Left forelimb (tissue), 1 donor: ENCODE measurements at regions not wholly inside any gene's neighbourhood (a gene's known extent, or its start where the extent isn't known, plus 50 kb on each side); places are given as distances from the start of the nearest gene placed in this dataset.

ENCODE experiments used
- DNase-seq: peaks from one replicate; pipeline ENCODE4 v3.0.0-alpha.2; 2018; ENCODE audit warnings: low spot score

DNA sequence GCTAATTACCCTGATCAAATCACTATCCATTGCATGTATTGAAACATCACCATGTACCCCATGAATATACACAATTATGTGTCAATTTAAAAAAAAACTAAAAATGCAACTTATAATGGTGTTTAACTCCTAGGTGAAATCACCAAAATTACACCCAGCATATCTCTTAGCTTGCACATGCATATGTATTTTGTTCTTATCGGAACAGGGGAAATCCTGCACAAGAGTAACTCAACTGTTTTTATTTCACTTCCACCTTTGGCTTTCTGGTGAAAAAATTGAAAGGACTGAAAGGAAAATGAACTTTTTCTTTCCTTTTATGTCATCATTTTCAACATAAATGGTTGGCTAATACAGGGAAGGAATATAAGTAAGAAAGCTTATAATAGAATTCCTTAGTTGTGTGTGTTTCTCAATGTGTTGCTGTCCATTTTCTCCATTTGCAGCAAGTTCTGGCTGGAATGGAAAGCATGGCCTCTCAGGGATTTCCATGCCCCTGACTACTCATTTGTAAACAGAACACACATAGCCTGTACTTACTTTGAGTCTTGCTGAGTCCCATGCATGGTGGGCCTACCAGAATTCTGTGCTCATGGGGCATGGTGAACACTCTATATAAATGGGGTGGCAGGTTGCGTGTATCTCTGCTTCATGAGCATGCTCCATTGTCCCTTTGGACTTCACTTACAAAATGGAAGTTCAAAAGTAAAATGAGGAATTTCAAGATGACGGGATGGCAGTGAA, 462.0 kb downstream of the HS3ST3B1 start:
- no peak for DNase-seq

DNA sequence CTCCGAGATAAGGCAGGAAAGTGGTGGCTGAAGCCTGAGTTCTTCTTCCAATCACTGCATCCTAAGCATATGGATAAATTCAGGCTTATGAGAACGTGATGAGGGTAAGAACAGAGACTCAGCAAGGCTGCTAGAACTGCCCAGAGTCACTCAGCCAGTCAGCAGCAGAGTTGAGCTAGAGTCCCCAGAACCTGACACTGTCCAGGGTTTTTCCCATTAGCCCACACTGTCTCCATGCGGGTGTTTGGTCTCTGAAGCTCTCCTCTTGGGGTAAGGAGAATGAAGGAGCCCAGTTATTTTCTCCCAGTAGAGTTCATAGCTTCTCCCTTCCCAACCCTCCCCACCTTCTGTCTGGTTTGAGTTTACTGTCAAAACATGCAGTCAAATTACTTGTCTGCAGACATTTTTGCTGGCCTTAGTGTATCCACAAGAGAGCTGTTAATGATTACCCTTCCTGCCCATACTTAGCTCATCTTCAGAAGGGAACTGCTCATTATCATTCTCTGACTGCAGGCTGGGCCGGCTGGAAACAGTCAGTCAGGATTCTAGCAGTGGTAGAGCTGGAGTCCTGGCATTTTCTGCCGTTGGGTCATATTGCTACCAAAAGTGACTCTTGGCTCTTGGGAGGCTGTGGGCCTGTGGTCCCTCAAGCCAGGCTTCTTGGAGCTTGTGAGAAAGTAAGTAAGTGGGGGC, 460.0 kb downstream of the HS3ST3B1 start:
- no peak for DNase-seq

DNA sequence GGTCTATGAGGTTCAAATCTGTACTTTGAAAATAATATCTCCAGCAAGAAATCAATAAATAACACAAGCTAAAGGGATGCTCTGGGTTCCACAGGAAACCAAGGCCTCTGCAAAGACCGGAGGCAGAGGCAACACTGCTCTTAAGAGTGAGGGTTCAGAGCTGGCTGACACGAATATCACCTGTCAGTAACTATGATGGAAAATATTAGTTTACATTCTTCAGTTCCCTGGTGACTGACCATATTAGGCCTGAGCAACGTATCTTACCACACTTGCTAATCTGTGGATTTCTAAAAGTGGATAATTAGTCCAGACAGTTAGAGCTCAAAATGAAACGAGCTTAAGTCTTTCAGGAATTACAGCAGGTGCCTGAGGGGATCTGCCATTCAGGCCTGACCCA, 459.3 kb downstream of the HS3ST3B1 start:
- no peak for DNase-seq

DNA sequence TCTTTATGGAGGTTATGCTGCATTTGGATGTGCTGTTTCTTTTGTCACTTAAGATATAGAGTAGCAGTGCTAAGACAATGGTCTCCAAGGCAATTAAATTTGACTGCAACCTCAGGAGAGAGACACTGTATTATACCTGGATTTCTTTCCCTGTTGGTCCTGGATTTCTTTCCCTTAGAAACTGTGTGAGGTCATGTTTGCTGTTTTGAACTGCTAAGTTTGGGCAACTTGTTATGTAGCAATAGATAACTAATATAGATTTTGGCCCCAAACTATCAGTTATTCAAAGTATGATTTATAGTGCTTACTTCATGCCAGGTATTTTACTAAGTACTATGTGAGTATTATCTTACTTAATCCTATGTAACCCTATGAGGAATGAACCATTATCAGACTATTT, 458.4 kb downstream of the HS3ST3B1 start:
- DNase-seq: no peak

DNA sequence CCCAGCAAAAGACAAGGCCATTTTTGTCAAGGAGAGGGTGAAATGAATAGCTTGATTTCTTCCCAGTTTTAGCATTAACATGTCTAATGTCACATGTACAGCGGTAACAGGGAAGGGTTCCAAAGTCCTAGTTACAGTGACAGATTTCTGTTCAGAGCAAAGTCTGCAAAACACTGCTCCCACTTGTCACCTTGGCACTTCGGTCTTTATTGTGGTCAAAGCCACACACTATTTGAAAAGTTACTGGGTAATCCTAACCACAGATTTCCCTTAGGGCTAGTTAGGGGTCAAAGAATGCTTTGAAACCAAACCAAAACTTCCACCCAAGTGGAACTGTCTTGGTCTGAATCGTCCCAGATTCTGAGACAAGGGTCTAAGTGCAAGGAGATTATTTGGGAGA, 455.6 kb downstream of the HS3ST3B1 start:
- DNase-seq: no peak

DNA sequence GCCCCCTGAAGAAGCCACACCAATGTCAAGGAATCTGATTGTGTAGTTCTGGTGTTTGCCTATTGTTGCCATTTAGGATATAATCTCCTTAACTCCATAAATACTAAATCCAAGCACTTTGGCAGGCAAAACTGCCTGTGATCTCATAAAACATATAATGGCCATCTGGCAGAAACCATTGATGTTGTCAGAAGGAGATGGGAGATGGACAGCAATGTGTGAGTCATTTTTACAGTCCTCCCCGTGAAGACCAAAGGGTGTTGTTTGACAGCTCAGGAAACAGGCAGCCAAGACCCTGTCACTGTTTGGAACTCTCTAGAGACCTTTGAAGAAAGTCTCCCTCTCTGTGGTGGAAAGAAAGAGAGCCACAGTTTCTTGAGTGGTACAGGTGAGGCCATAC, 454.1 kb downstream of the HS3ST3B1 start:
- DNase-seq: no peak

DNA sequence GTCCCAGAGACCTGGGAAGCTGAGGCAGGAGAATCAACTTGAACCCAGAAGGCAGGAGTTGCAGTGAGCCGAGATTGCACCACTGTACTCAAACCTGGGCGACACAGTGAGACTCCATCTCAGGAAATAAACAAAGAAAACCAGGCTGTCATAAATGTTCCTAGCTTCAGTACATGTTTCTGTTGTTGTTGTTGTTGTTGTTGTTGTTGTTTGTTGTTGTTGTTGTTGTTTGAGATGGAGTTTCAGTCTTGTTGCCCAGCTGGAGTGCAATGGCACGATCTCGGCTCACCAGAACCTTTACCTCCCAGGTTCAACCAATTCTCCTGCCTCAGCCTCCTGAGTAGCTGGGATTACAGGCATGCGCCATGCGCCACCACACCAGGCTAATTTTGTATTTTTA, 452.5 kb downstream of the HS3ST3B1 start:
- DNase-seq: no peak

DNA sequence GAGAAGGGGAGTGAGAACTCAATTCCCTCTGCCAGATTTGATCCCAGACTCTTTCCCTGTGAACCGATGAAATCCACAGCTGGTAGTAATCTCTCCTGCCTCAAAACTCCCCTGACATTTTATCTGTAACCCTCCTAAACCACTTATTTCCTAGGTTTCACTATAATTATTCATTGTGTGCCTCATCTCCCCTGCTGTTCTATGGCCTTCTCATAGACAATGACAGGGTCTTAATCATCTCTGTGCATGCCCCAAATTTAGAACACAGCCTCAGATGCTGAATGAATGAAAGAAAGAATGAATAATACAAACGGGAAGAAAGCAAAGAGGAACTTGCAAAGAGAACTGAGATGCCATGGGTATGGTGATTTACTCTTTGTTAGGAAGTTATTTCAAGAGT, 451.1 kb downstream of the HS3ST3B1 start:
- no peak for DNase-seq

DNA sequence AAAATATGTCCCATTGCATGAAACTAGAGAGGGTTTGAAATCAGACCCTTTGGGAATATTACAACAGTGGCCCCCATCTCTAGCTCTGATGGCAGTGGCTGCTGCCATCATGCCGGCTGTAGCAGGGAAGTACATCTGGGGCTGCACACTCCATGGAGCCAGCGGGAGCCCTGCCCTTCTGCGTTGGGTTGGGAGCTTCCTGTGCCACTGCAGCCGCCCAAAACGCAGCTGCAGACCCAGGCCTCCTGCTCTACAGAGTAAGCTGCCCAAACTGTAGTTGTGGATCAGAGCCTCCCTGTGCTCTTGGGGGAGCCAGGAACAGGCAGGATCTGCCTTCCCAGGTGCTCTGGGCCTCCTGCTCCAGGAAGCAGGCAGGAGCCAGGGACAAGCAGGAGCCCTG, 450.0 kb downstream of the HS3ST3B1 start:
- no peak for DNase-seq

DNA sequence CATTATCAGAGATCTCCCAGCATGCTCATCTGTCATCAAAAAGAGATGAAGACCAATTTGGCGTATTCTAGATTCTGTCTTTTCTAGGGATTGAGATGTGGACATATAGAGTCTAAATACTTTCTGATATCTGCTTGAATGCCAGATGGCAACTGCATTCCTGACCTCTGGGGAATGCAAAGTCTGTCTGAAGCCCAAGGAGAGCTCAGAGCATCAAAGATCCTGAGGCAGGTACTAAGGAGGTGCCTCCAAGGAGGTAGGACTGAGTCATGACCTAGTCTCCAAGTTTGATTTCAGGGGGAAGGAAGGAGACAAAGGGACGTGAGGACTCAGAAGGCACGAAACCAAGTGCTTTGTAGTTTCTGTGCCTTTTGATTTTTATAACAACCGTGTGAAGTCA, 448.4 kb downstream of the HS3ST3B1 start:
- DNase-seq: no peak

DNA sequence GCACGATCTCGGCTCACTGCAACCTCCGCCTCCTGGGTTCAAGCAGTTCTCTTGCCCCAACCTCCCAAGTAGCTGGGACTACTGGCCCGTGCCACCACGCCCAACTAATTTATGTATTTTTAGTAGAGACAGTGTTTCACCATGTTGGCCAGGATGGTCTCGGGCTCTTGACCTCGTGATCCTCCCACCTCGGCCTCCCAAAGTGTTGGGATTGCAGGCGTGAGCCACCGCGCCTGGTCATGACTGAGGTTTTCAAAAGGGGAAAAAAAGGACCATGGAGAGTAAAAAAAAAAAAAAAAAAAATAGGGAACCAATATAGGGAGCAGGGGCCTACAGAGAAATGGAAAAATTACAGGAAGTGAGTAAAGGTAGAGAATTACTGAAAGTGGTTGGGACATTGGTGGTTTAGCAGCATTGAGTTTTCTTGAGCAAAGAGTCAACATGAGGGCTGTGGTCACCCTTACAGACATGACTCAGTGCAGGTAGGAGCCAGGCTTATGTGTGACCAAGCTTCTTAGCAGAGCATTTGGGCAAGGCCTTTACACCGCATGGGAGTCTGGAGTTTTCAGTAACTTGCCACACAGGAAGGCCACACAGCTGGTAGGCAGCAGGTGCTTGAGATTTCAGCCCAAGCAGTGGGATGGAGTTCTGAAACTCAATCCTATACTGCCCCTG, 447.3 kb downstream of the HS3ST3B1 start:
- DNase-seq: no peak

DNA sequence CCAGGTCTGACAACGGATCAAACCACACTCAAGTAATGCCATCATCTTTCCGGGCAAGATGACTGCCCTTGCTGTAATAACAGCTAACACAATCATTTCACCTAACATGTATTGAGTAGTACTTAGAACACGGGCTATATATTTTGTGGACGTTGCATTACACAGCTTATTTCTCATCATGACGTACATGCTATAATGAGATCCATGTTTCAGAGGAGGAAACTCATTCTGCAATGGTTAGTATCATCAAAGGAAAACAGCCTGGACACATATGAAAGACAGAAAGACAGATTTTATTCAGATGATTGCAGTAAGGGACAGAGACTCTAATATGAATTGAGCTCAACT, 446.7 kb downstream of the HS3ST3B1 start:
- DNase-seq: no peak

DNA sequence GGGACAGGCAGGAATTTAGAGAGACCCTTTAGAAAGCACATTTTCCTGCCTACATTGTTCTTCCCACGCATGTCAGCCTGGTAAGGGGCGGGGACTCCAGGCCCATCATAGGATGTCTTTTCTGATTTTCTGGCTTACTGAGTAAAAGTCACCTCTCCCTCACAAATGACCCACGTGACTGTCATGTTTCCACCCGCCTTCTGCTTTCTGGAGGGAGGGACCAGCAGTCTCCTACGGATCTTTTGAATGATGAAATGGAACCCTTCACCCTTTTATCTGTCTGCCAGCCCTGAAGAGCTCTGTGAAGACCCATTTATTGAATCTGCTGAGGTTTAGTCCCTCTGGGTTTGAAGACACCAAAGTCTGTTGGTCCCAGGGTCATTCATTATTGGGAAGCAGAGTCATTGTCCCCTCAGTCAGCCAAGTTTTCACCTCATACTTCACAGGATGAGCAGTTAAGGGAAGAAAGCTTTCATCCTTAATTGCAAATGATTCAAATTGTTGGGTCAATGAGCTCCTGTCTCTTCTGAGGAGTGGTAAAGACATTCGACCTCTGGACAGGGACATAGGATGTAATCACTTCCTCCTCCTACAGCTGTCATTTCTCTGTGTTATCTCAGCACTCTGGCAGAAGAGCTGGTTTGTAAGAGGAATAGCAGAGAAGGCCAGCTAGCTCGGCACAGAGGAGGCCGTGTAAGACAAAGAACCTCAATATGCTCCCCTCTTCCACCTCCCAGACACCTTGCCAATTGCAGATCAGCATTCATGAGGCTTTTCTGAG, 446.1 kb downstream of the HS3ST3B1 start:
- DNase-seq: no peak

DNA sequence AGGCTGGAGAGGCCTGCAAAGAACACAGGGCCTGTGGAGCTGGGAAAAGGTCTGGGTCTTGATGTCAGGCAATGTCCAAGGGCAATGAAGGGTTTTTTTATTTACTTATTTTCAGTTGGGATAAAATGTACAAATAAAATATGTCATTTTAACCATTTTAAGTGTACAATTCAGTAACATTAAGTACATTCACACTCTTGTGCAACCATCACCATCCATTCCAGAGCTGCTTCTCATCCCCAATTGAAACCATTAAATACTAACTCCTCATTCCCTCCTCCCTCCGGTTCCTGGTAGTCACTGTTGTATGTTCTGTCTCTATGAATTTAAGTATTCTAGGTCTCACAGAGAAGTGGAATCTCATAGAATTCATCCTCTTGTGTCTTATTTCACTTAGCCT, 444.7 kb downstream of the HS3ST3B1 start:
- DNase-seq: no peak

DNA sequence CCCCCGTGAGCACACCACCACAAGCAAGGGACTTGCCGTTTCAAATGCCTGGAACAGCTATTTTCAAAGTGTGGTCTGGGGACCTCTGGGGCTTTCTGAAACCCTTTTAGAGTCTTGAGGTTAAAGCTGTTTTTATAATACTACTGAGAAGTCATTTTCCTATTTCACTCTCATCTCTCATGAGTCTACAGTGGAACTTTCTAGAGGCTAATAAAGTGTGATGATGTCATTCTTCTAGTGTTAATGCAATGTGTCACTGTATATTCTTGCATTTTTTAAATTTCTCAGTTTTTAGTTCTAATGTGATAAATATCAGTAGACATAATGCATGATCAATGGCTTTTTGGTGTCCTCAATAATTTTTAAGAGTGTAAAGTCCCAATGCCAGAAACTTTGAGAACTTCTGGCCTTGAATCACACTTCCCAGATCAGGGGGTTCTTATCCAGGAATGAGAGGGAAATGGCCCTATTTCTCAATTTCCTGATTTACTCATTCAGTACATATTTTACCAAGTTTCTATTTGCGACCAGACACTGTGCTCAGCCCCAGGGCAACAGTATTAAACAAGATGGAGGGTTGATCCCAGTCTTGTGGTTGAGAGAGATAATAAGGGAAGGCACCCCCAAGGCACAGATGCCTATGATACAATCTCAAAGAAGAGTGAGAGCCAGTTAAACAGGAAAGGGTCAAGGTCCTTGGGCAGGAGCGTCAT, 444.0 kb downstream of the HS3ST3B1 start:
- no peak for DNase-seq

DNA sequence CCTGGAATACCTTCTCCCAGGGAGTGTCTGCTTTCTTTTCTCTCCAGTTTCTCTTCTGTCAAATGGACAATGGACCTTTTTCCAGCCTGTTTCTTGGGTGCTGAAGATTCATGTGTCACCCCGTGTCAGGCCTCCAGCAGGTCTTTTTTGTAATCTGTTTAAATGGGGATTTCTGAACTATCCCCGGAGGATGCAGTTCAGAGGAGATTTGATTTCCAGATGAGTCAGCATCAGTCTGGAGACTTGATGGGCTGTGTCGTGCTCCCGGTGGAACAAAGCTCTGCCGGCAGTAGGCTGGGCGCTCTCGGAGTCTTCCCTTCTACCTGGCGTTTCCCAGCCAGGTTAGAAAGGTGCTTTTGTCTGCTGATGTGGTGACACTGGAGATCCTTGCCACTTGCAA, 440.6 kb downstream of the HS3ST3B1 start:
- DNase-seq: no peak

DNA sequence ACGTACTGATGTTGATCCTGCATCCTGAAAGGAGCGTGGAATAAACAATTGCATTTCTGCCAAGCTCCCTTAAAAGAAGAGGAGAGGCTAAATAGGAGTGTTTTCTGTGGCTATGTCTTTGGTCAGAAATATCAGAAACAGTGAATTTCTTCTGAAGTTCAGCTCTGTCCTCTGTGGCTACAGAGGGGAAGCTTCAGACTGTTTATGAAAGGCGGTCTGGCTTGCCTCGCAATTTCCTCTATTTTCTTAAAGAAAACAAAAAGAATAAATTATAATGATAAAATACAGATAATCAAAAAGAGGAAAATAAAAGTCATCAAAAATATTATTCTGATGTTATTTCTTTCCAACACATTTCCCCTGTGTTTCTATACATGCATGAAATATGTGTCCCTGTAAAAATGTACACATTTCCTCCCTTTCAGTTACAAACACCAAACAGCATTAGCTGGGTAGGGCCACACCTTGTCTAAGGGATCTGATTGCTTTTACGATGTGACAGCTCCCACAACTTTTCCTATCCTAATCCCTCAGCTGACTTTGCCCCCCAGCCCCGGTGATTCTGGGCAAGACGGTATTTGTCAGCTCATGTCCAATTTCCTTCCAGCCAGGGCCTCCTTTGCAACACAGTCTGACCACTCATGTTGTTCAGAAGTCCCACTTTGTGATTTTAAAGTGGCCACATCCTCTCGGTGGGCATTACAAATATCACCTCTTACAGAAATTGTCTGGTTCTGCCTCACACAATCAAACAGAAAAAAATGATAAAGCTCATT, 439.0 kb downstream of the HS3ST3B1 start:
- no peak for DNase-seq

DNA sequence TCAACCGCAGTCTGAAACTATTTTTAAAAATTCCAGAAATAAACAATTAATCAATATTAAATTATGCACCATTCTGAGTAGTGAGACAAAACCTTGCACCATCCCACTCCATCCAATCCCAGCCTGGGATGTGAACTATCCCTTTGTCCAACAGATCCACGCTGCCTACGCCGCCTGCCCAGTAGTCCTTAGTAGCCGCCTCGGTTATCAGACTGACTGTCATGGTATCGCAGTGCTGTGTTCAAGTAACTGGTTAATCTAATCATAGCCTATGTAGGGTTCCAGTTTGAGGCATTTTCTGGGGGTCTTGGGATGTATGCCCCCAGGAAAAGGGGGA, 437.7 kb downstream of the HS3ST3B1 start:
- DNase-seq: no peak

DNA sequence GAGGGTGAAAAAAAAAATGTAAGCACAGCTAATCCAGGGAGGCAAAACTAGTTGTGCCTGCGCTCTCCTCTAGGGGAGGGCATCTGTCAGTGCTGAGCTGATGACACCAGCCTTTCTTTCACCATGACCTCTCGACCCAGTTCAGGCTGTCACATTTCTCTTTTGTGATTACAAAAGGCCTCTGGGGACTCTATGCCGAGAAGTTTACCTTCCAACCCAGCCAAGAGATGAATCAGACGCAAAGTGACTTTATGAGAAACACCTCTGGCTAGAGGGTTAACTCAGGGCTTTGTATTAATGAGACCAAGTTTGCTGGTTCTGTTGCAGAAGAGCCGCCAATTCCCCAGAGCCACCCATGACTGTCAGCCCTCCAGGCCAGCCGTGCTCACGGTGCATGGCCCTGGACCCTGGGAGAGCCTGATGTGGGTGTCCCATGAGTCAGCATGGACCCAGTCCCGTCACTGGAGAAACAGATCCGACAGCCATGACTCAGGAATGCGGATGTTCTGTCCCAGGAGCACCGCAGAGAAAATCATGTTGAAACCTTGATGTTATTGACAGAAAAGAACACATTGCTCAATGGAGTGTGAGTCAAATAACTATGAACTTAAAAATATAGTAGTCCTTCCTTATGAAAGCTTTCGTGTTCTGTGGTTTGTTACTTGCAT, 437.2 kb downstream of the HS3ST3B1 start:
- no peak for DNase-seq

DNA sequence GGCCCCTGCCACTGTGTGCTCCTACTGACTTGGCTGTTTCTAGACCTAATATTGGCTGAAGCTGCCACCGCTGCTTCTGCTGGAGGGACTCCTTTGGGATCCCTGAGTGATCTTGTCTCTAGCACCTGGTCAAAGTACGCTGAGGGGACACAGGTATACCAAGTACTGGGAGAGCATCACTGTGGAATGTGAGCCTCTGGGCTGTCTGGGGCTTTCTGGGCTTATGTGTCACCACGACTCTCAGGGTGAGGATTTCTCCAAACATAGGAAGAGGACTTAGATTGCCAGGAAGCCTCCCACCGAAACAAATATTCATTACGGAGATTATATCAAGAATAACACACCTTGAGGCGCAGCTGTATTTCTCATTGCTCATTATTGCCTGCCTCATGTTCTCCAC, 435.8 kb downstream of the HS3ST3B1 start:
- no peak for DNase-seq

DNA sequence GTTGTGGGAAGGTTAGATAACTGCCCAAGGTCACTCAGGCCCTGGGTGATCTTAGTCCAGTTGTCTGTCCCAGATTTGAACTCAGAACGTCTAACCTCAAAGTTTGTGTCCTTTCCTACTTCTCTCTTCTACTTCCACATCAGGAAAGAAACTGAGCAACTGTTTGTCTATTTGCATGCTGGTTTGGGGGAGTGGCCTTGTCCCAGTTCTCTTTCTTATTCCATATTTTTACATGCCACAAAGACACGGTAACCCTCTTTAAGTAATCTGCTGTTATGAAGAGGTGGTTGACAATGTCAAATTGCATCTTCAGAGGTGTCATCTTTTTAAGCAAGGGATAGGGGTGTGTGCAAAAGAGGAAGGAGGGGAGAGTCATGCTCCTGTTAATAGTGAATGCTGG, 432.5 kb downstream of the HS3ST3B1 start:
- DNase-seq: no peak
